ENCODE measurements at regions not wholly inside any gene's neighbourhood (a gene's known extent, or its start where the extent isn't known, plus 50 kb on each side); places are given as distances from the start of the nearest gene placed in this dataset.

DNA sequence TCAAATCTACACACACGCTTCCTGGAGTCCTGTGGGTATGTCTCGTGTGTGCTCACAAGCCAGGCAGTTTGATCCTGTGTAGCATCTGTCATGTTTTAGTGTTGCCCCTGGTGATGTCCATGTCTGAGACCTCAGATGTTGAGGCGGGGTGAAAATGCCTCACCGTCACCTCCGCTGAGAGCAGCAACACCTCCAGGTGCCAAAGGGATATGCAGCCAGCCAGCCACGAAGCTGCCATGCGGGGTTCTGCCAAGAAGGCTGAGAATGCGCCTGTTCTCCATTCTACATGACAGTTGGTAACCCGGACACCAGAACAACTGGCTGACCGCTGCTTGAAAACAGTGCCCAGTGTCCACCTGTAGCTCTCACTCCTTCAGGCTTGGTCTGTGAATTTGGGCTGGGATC lies 253.8 kb downstream of the TLE3 start:
- no peak for TF ChIP-seq POLR2A (IDR thresholded peaks at IDR 0.05)
- TF ChIP-seq, protein P1, sequence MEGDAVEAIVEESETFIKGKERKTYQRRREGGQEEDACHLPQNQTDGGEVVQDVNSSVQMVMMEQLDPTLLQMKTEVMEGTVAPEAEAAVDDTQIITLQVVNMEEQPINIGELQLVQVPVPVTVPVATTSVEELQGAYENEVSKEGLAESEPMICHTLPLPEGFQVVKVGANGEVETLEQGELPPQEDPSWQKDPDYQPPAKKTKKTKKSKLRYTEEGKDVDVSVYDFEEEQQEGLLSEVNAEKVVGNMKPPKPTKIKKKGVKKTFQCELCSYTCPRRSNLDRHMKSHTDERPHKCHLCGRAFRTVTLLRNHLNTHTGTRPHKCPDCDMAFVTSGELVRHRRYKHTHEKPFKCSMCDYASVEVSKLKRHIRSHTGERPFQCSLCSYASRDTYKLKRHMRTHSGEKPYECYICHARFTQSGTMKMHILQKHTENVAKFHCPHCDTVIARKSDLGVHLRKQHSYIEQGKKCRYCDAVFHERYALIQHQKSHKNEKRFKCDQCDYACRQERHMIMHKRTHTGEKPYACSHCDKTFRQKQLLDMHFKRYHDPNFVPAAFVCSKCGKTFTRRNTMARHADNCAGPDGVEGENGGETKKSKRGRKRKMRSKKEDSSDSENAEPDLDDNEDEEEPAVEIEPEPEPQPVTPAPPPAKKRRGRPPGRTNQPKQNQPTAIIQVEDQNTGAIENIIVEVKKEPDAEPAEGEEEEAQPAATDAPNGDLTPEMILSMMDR (IDR thresholded peaks at IDR 0.05), result no peak
